ENCODE measurements at regions not wholly inside any gene's neighbourhood (a gene's known extent, or its start where the extent isn't known, plus 50 kb on each side); places are given as distances from the start of the nearest gene placed in this dataset.
"Not testable (repeated sequence)": the region's sequence is repeated elsewhere in the genome, so short reads cannot be mapped to it uniquely, and the experiment has no call there.

DNA sequence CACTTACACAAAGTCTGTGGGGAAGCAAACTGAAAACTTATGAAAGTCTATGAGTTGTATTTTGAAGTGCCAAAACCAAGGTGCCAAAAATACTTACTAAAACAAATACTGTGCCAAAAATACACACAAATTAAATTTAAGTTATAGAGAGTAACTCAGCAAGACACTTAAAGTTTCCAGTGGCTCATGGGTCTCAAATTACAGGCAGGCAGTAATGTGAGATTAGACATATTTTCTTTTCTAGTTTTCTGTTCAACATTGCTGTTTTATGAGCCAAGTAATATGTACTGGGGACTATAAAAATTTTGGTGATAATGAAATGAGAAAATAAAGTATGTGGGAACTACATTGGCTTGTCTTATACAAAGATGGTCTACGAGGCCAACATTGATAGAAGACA, 172.2 kb upstream of the SNX2 start:
- DNase-seq = no peak

DNA sequence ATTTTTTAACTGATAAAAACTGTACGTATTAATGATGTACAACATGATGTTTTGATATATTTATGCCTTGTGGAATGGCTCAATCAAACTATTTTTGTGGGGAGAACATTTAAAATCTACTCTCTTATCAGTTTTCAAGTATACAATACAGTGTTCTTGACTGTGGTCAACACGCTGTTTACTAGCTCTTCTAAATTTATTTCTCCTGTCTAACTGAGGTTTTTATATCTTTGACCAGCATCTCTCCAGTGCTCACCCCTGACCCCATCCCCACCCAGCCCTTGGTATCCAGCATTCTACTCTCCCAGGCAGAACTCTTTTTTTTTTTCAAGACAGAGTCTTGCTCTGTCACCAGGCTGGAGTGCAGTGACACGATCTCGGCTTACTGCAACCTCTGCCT, 169.6 kb upstream of the SNX2 start:
- DNase-seq = no peak

DNA sequence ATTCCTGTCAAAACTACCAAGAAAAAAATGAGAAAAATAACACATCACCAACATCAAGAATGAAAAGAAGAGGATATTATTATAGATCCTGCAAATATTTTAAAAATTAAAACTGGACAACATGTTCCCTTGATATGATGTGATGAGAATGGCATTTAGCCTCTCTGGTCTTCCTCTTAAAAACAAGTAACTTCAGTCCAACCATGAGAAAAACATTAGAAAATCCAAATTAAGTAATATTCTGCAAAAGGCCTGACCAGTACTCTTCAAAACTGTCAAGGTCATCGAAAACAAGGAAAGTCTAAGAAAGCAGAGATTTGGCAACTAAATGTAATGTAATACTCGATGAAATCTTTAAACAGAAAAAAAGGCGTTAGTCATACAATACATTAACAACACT, 167.1 kb upstream of the SNX2 start:
- no peak for DNase-seq

DNA sequence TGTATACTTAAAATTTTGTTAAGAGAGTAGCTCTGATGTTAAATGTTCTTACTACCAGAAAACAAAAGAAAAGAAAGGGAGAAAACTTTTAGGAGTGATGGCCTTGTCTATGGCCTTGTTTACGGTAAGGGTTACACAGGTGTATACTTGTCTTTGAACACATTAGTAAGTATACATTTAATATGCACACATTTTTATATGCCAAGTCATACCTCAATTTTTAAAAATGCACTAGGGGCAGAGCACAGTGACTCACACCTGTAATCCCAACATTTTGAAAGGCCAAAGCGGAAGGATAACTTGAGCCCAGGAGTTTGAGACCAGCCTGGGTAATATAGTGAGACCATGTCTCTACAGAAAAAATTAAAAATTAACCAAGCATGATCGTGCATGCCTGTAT, 166.7 kb upstream of the SNX2 start:
- no peak for DNase-seq

DNA sequence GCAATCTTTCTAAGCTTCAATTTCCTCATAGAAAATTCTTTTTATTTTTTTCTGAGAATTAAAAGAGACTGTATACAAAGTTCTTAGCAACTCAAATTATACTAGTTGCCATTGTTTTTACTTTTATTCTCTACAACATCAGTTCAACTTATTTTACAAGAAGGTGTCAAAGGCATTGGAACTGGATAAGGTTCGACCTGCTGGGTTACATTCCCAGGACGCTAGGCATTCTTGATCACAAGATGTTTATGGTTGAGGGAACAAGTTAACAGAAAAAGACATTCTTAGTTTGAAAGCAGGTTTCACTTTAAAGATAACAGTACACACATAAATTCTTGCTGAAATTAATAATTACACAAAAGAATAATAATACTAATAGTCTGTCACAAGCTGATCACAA, 163.5 kb upstream of the SNX2 start:
- no peak for DNase-seq

DNA sequence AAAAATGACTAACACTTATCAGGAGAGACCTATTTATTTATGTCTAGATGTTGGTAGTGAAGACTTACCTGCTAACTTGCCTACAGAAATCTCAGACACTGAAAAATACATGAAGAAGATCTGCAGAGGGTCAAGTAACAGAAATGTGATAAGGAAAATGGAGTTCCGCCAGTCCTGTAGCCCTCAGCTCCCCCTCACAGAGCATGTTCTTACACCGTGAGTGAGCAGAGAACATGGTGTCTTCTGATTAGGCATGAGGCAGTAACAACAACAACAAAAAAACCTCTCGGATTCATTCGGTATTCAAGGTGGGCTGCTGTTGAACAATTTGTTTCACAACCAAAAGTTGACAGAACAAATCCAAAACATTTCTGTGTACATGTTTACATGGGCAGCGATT, 162.0 kb upstream of the SNX2 start:
- no peak for DNase-seq

DNA sequence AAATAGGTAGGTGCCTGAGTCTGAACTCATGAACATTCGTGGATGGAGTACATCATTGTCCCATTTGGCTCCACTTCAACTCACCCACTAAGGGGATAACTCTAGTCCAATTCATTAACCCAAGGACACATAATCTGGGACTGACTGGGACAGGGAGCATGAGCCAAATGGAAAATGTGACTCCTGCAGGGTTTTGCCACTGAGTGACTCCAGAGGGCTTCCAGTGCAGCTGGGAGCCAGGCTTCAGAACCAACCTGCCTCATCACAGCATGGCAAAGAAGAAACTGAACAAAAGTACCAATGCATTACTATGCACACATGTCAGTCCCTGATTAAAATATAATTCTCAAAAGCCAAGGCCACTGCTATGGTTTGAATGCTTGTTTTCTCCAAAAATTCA, 159.7 kb upstream of the SNX2 start:
- no peak for DNase-seq

DNA sequence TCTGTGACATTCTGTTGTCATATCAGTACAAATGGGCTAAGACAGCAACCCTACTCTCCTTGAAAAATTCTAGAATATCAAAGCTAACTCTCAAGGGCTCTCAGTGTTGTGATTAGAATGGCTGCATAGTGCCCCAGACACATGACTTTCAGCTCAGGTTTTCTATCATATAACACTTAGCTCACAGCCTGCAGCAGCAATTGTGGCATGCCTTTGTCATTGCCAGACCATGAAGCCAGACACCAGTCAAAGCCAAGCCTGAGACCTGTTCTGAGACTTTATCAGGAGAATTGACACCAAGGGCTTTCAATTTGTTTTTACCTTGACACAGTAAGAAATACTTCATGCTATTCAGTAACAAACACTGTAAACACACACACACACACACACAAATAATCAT, 159.0 kb upstream of the SNX2 start:
- DNase-seq = no peak

DNA sequence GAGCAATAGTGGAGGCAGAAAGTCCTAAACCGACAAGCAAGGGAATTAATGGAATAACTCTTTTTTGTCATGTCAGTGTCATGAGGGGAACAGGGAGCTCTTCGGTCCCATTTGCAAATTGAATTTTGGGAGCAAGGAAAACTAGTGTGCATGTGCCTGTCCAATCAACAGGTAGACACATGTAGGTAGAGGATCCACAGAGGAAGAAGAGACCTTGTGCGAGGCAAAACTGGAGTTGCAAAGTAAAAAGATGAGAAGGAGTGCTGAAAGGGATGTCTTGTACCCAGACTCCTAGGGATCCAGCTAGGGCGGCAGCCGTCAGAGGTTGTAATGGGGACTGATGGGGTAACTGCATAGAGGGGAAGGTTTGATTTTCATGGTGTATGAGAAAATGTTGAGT, 156.8 kb upstream of the SNX2 start:
- DNase-seq = not testable (repeated sequence)

DNA sequence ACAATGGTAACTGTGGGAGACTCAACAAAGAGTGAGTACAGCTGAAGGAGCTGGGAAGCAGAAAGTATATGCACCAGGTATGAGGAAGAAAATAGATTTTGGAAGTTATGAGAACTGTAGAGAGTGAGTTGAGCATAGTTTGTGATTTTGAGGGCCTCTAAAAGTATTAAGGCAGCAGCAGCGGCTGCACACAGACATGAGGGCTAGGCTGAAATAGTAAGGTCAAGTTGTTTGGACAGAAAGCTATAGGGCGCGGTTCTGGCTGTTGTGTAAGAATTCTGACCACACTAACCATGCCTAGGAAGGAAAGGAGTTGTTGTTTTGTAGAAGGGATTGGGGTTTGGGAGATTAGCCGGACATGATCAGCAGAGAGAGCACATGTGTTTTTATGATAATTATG, 154.1 kb upstream of the SNX2 start:
- DNase-seq = not testable (repeated sequence)

DNA sequence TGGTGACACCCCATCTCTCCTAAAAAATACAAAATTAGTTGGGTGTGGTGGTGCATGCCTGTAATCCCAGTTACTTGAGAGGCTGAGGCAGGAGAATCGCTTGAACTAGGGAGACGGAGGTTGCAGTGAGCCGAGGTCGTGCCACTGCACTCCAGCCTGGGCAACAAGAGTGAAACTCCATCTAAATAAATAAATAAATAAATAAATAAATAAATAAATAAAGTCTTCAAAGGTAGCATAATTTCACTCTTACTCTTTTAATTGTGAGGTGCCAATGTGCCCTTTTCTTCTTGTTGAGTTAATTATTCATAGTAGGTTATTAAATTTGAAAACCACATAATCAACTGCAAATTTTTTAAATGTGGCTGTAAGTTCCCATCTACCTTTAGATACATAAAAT, 146.2 kb upstream of the SNX2 start:
- DNase-seq = not testable (repeated sequence)

DNA sequence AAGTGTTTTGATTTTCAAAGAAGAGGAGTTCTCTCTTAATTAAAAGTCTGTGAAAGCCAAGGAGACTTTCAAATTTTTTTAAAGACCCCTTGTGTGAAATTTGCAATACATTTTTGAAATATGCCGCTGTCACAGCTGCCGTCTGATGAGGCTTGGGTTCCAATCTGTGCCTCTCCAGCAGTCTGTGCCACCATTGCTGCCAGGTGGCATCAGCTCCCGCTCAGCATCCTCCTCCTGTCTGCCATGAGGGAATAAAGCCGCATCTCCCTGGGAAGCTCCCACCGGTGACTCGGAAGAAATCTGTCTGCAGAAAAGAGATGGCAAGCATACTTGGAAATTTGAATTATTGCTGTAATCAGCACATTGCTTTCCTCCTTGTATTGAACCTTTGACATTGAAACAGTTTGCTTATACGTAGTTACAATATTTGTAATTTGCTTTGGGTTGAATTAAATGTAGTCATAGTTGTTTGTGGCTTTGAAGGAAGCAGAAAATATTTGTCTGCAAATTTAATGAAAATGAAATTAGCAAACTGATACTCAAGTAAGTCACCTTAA, 145.7 kb upstream of the SNX2 start:
- DNase-seq = no peak

DNA sequence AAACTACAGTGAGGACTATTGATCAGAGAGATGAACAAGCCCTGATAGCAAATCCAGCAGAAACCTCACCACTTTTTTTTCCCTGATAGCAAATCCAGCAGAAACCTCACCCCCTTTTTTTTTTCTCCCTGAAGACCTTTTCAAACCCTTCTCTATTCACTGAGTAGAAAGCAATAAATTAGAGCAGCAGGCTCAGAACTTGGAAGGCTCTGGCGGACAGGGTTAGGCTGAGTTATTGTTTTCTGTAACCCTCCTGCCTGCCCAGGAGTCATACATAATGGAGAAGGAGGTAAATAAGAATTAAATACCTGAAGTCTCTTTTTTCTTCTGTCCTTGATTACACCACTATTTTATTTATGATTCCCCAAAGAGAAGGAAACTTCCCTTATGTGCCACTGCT, 136.3 kb upstream of the SNX2 start:
- DNase-seq = no peak

DNA sequence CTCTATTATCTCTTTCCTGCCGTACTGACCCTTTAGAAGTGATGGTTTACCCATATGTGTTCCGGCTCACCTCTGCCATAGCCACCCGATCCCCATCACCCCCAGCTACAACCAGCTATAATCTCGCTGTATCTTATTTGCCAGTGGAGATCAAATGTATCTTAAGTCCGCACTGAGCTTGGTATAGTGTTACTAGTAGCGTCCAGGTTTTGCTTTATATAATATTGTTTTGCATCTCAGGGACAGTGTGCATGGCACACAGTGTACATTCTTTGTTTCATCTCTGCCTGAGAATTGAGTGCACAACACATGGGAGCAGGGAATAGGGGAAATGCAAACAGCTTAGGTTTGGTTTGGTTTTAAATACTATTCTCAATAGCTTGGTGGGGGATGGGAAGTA, 135.8 kb upstream of the SNX2 start:
- DNase-seq = no peak

DNA sequence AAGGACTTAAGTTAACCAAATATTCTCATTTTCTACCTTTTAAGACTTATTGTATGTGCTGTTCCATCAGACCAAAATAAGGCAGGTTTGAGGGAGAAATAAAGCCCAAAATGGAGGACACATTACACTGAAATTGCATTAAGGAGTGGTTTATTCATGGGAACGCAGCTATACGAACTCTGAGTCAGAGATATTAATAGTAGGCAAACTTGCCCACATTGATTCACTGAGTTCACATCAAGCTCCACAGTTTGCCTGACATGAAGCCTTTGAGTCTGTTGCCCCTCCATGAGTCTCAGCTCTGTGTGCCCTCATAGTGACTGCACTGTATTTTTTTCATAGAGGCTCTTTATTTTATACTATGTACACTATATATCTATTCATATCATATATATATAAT, 135.0 kb upstream of the SNX2 start:
- no peak for DNase-seq

DNA sequence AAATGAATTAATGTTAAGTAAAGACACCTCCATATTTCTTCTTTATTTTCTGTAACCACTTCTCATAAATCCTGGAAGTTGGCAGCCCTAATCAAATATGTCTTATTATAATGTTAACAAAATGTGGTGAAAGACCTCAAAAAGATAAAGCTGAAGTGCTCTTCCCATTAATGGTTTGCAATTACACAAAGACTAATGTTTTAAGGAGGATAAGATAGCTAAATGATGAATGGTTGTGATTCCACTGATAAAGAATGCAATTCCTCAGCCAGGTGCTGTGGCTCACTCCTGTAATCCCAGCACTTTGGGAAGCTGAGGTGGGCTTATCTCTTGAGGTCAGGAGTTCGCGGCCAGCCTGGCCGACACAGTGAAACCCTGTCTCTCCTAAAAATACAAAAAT, 125.8 kb upstream of the SNX2 start:
- DNase-seq = no peak

DNA sequence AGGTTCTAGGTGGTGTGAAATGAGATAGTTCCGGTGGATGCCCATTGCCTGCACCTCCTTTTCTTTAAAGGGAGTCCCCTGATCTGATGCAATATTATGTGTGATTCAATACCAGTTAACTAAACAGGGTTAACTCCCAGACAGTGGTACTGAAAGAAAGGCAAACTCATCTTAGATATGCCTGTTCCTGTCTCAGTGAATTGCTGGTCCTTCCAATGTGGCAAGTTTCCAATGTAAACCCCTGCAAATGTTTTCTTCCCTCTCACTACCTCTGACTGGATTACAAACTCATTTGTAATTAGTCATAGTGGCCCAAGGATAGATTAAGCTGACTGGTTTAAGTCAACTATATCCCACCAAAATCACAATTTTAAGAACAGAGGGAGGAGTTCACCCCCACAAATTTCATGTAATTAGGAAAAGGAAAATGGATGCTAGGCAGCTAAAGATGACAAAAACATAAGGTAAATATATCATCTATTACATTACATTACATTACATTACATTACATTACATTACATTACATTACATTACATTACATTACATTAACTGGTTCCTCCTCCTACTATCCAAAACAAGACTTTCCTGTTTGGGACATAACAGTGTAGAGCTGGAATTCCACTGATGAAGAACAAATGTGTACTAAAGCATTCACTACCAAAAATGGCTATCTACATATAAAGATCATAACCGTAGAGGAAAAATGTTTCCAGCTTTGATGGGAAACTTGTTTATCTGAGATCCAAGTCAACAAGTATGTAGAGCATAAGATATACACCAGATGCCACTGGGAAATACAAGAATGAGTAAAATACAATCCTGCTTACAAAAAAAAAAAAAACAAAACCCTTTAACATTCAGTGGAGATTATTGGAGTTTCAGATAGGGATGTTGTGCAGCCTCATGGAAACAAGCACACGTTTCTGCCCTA, 121.5 kb upstream of the SNX2 start:
- no peak for DNase-seq

DNA sequence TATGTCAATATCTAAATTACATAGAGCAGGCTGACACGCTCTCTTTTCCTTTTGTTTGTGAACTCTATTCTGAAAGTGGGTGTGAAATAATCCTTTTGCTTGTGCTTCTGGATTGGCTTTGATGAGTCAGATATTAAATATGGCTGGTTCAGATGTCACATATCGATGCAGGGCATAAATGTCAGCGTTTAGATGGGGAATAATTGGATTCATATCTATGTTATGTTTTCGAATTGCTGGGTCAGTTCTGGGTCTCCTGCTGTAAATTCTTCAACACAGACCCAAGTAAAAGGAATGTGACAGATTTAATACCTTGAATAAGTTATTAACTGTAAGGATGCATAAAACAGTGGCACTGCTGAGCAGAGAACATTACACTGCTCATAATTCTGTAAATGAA, 118.7 kb upstream of the SNX2 start:
- DNase-seq = no peak

DNA sequence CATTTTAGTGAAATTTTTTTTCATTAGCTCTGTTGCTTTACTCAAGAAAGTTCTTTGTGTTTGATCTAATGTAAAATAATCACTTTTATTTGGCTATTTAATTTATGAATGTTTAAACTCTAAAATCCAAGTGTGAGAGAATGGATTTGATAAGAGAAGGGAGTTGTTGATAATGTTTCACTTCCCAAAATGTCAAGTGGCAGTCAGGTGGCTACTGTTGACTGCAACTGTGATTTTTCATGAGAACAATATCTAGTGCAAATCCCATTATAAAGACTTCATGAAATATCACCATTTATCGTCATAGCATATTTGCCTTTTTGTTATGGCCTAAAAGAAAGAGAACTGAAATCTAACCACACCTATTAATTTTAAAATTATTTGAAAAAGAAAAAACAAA, 118.3 kb upstream of the SNX2 start:
- DNase-seq = no peak

DNA sequence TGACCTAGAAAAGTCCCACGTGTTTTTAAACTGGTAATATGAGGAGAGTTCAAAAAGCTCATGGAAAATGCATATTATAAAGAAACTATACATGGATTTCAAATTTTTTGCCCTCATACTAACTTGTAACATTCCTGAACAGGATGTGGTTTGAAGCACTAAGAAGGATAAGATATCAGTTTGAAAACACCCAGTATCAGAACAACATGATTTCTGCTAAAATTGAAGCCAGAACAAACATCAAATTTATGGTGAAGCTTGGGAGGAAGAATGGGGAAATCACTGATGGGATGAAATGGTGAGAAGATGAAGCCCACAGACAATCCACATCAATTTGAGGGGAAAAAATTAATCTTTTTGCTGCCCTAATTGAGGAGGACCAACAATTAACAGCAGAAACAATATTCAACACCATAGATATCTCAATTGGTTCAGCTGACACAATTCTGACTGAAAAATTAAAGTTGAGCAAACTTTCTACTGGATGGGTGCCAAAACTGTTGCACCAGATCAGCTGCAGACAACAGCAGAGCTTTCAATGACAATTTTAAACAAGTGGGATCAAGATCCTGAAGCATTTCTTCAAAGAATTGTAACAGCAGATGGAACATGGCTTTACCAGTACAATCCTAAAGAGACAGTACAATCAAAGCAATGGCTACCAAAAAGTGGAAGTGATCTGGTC, 113.2 kb upstream of the SNX2 start:
- no peak for DNase-seq

DNA sequence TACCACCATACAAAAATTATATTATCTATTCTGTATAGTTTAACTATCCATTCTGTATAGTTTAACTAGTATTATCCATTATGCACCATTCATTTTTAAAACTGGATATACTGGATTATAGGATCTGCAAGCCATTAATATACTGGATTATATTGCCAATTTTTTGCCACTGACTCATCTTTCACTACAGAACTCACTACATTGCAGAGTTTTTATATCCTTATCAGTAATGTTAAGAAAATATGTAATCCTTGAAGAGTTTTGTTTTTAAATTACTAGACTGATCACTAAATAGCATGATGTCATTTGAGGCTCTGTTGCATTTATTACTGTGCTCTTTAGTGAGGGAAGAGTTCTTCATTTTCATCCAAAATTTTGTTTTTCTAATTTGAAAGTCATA, 109.8 kb upstream of the SNX2 start:
- DNase-seq = no peak

DNA sequence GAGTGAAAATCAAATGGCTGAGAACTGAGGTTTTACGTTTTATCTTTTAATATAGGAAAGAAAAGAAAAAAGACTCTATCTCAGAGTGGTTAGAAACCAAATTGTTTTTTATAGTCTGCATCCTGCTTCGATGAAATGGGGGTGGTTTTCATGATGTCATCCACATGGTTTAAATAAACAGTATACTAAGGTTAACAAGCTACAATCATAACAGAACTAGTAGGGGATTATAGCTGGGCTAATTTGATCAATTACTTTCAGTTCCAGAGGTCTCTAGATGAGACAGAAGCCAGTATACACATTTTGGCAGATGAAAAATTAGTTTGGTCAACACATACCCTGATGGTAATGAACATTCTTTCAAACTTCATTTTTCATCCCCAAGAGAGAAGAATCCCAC, 106.3 kb upstream of the SNX2 start:
- DNase-seq = no peak

DNA sequence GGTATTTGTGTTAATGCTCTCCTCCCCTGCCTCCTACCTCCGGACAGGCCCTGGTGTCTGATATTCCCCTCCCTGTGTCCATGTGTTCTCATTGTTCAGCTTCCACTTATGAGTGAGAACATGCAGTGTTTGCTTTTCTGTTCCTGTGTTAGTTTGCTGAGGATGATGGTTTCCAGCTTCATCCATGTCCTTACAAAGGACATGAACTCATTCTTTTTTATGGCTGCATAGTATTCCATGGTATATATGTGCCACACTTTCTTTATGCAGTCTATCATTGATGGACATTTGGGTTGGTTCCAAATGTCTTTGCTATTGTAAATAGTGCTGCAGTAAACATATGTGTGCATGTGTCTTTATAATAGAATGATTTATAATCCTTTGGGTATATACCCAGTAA, 105.2 kb upstream of the SNX2 start:
- not testable (repeated sequence) for DNase-seq

DNA sequence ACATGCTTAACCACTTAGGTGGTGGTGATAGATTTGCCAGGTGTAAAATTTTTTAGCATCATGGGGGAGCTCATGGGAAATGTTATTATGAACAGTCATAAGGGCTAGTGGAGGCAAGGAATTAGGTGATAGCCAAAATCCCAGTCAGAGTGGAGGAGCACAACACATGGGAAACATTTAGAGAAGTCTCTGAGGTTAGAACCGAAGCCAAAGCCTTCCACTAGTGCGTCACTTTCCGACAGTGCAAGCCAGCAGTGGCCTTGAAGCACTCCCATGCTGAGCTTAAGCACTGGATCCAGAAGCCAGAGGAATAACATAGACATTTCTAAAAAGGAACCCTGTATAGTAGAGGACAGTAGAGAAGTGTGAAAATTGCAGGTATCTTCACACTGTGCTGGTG, 101.5 kb upstream of the SNX2 start:
- DNase-seq = no peak
